Suppressor macrophage treated with lipopolysaccharide for 1 hour (primary cell): ENCODE measurements at regions not wholly inside any gene's neighbourhood (a gene's known extent, or its start where the extent isn't known, plus 50 kb on each side); places are given as distances from the start of the nearest gene placed in this dataset.
A peak's percentile ranks its signal among the peaks of the same experiment; 100 is the strongest.
"Not testable (repeated sequence)": the region's sequence is repeated elsewhere in the genome, so short reads cannot be mapped to it uniquely, and the experiment has no call there.

ENCODE experiments used
- DNase-seq, 3 donors: peaks; one replicate each; pipeline ENCODE4 v3.0.0-alpha.2; 2020 to 2022

DNA sequence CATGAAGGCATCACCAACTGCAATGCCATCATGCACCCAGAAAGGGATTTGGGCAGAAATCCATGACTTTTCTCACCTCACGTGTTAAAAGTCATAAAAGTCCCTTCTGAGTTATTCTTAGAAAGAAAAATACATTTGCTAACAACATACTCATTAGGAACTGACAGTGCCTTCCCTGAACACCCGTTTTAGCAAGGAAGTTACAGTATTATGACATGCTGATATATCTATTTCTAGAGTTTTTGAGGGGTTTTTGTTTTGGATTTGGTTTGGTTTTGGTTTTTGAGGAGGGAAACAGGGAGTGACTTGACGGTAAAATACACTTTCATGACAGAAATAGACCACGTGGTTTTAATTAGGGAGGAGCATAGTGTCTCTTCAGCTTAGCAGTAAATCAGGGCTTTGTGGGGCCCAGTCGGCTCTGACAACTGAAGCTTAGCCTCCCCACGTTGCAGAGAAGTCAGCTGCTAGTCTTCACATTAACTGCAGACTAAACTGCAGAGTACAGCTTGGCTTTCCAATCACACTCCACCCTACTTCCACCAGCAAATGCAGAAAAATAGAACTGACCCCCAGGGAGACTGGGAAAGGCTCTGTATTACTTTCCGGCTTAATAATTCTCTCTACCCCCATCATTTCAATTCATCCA lies 141.4 kb downstream of the FAM124B start:
- DNase-seq, result peak; percentile 22 to 57 (median 22)

- DNase-seq, result no peak
Observed at GRCh38 chr2:224259831-224260230, 142.1 kb downstream of the FAM124B start.

GRCh38 chr2:224258059-224258458 lies 143.8 kb downstream of the FAM124B start:
- no peak for DNase-seq

- DNase-seq, result no peak
Observed at GRCh38 chr2:224257156-224257555, 144.8 kb downstream of the FAM124B start.

- no peak for DNase-seq
Observed at GRCh38 chr2:224253464-224253863, 148.4 kb downstream of the FAM124B start.

DNA sequence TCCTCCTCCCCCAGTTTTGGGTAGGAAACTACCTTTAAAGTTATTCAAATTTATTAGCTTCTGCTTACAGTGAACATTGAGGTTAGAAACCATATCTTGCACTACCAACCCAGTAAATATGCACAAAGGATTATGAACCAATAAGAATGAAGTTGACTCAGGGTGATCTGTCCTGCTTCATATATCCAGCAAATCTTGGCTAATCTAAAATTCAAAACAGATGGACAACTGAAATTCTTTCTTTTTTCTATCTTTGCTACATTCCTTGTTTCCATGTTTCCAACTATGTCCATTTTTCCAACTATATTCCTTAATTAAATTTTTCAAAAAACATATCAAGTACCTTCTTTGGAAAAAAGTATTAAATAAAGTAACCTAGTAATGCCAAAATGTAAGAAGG lies 149.3 kb downstream of the FAM124B start:
- DNase-seq, result no peak

- DNase-seq, result no peak
Observed at GRCh38 chr2:224248944-224249371, 152.9 kb downstream of the FAM124B start.

DNA sequence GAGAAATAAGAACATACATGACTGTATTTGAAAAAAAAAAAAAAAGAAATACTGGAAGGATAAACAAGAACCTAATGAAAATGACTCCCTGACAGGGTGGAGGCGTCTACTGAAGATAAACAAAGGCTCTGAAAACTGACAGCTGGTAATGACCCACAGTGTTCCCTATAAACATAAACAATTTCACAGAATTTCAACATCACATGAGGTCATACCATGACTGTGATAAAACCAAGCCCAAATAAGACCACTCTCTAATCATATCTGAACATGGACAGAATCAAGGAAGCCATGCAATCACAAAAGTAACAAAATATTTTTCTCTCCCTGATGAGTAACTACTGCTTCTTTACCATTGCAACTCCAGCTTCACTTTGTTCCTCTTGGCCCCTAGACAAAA lies 159.3 kb downstream of the FAM124B start:
- peak in 1 of 3 donors; percentile 13 for DNase-seq

DNA sequence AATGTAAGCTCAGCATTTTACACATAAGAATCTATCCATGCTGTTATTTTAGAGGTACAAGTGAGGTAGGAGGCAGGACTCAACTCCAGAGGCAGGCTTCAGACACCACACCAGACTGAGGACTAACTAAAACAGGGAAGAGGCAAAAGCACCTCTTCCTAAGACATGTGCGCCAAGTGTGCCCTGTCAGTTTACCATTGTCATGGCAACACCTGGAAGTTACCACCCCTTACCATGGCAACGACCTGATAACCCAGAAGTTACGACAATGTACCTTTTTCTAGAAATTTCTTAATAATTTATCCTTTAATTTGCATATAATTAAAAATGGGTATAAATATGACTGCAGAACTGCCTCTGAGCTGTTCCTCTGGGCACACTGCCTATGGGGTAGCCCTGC lies 160.1 kb downstream of the FAM124B start:
- no peak for DNase-seq

GRCh38 chr2:224241001-224241400 lies 160.9 kb downstream of the FAM124B start:
- DNase-seq, result no peak

DNA sequence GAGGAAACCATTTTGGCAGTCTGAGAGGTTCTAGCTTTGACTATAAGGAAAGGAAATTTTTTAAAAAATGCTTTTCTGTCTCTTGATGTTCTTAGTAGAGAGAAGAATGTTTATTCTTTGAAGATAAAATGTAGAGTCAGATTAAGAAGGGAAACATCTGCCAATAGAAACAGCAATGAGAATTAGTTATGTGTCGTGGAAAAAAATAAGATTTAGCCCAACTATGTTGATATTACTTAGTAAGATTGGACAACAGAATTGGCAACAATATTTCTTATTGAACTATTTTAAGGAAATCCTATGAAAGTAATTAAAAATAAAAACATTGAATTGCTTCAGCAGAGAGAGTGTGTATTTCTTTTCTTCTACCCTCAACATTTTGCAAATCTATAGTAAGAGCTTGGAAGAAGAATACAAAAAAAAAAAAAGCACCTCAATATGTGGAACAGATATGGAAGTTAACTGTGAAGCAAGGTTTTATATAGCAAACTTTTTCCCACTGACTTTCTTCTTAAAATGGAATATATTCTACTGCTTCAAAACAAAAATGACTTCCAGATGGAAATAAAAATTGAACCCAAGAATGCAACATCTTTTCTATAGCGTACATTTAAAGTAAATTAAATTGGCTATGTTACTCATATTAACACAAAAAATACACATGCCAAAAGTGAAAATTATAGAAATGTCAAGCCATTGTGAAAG lies 177.9 kb downstream of the FAM124B start:
- DNase-seq, result no peak

DNA sequence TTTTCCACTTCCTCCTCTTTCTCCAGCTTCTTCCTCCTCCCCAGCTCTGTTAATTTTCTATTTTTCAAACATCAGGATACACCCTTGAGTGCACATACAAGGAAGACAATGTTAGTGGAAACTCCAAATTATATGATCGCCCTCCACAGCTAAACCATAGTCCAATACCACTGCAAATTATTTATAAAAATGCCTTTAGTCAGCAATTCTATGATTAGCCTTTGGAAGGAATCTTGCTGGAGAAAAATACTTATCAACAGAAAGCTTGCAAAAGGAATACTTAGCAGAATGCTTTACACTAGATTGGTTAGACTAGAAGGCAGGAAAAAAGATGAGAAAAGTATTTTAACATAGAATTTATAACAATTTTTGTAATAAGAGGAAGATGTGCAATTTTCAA lies 178.9 kb downstream of the FAM124B start:
- DNase-seq, result no peak

- no peak for DNase-seq
Observed at GRCh38 chr2:224222291-224222690, 179.6 kb downstream of the FAM124B start.

GRCh38 chr2:224221455-224221913 lies 180.4 kb downstream of the FAM124B start:
- peak in 1 of 3 donors; percentile 26 for DNase-seq

GRCh38 chr2:224220586-224221255 lies 181.2 kb downstream of the FAM124B start:
- DNase-seq, result no peak

DNA sequence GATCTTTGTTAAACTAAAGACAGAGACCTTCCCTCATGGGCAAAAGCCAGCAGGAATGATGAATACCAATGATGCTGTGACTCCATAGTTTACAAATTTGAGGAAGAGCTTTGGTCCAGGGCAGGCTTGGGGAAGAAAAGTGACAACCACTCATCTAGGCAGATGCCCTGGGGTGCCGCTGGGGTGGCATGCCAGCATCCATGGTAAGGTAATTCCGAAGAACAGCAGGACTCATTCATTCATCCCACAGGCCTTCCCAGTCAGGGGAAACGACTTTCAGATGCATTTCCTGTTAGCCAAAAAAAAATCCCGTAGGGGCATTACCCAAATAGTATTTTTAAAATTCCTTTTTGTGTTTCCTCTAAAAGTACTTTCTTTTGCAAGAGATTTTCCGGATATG lies 180.7 kb upstream of the SERPINE2 start:
- DNase-seq, result peak in 1 of 3 donors; percentile 29

DNA sequence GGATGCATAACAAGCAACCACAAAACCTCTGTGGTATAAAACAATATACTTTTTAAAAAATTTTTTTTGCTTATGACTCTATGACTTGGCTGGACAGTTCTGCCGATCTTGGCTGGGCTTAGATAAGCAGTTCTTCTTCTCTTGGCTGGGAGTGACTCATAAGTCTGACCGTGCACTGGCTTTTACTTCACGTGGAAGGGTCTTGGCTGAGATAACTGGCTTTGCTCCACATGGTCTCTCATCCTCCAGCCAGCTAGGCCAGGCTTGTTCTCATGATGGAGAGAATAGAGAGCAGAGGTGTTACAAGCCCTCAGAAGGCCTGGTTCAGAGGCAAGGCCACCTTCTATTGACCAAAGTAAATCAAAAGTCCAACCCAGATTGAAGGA lies 178.9 kb upstream of the SERPINE2 start:
- no peak for DNase-seq

- DNase-seq, result no peak
Observed at GRCh38 chr2:224217233-224217961, 178.3 kb upstream of the SERPINE2 start.

- DNase-seq, result not testable (repeated sequence)
Observed at GRCh38 chr2:224215611-224216010, 176.5 kb upstream of the SERPINE2 start.

DNA sequence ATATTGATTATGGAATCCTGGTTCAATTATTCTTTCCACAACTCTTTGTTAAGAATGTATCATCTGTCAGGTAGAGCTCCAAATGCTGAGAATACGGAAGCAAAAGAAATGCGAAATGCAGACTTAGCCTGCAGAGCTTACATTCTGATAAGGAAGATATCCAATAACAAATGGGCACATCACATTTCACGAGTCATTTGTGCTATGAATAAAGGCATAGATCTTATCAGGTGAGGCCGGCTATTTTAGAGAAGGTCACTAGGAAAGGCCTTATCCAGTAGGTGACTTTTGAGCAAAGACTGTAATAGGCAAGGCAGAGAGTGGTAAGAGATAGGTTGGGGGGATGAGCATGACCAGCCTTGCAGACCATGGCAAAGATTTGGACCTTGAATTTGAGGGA lies 174.3 kb upstream of the SERPINE2 start:
- DNase-seq, result no peak

DNA sequence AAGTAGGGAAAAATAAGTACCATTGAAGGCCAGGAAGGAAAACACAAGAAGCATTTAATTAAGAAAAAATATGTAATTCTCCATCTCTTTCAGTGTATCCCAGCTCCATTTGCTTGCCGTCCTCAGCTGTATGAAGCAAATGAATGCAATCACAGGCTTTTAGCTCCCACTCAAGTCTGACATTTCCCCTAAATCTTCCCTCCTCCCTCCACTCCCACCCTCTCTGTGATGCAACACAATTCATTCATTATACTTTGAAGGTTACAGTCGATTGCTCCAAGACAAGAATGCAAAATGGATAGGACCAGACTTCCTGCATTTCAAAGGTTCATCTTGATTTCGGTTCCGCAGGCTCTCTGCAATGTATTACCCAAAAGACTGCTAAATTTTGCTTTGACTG lies 172.7 kb upstream of the SERPINE2 start:
- peak; percentile 5 to 34 (median 16) for DNase-seq

- DNase-seq, result no peak
Observed at GRCh38 chr2:224211181-224211480, 172.0 kb upstream of the SERPINE2 start.
